Natural killer cell (primary cell): ENCODE measurements at regions not wholly inside any gene's neighbourhood (a gene's known extent, or its start where the extent isn't known, plus 50 kb on each side); places are given as distances from the start of the nearest gene placed in this dataset.

Experiments used
- ATAC-seq, 3 donors: fragments of 150-1000 bp in 2 of 3; fragments of 200-7000 bp in 1 of 3; cut with Tn5 transposase; 1 replicate in 1 of 3; 2 replicates in 2 of 3; pipeline ENCODE4 v1.10.0; 2021; ENCODE audit warnings: mild to moderate bottlenecking in 2 of 3, moderate library complexity in 2 of 3
- DNase-seq, 2 donors: peaks; one replicate each; pipeline versions ENCODE4 v3.0.0 to v3.0.0-alpha.2; 2013 to 2021; ENCODE audit warnings: mixed read lengths in 1 of 2
- H3K27ac ChIP-seq: one replicate; pipeline ENCODE4 v1.5.1; 2013; ENCODE audit warnings: mild to moderate bottlenecking, low read length
- H3K27me3 ChIP-seq: one replicate; pipeline ENCODE4 v1.6.1; 2013; ENCODE audit warnings: low read length; ENCODE audit not compliant: control insufficient read depth, insufficient read depth
- H3K36me3 ChIP-seq: one replicate; pipeline ENCODE4 v1.6.1; 2013; ENCODE audit warnings: low read length; ENCODE audit not compliant: control insufficient read depth, insufficient read depth
- H3K4me1 ChIP-seq: one replicate; pipeline ENCODE4 v1.6.1; 2013; ENCODE audit warnings: low read length; ENCODE audit not compliant: control insufficient read depth, insufficient read depth
- H3K4me3 ChIP-seq: one replicate; pipeline ENCODE4 v1.5.1; 2013; ENCODE audit warnings: low read length
- H3K9me3 ChIP-seq: one replicate; pipeline ENCODE4 v1.6.1; 2013; ENCODE audit warnings: low read length; ENCODE audit not compliant: control insufficient read depth, insufficient read depth
- H3K27ac Mint-ChIP-seq, 2 donors: one replicate each; pipeline ENCODE4 v1.8.0; 2022; ENCODE audit warnings: mild to moderate bottlenecking in 2 of 2, mixed read lengths in 2 of 2, moderate library complexity in 1 of 2
- H3K27me3 Mint-ChIP-seq, 2 donors: one replicate each; pipeline ENCODE4 v1.8.0; 2022; ENCODE audit warnings: low read depth in 2 of 2, mixed read lengths in 2 of 2
- H3K36me3 Mint-ChIP-seq: one replicate; pipeline ENCODE4 v1.8.0; 2022; ENCODE audit warnings: mixed read lengths
- H3K4me1 Mint-ChIP-seq, 2 donors: one replicate each; pipeline ENCODE4 v1.8.0; 2022; ENCODE audit warnings: mixed read lengths in 2 of 2
- H3K4me3 Mint-ChIP-seq: one replicate; pipeline ENCODE4 v1.8.0; 2022; ENCODE audit warnings: mild to moderate bottlenecking, moderate library complexity, mixed read lengths
- H3K9me3 Mint-ChIP-seq, 2 donors: one replicate each; pipeline ENCODE4 v1.8.0; 2022; ENCODE audit warnings: mixed read lengths in 2 of 2
- CTCF ChIP-seq: fragments of 200-600 bp; IDR thresholded peaks from one replicate; pipeline ENCODE4 v1.8.0; 2022; ENCODE audit warnings: antibody characterized with exemption
- WGBS: methylation state at CpG from one replicate; pipeline ENCODE4 v1.1.7; 2013; ENCODE audit warnings: missing lambda C conversion rate; ENCODE audit not compliant: insufficient coverage; 5-methylcytosine and 5-hydroxymethylcytosine counted together
- intact Hi-C: fragments of 100-400 bp; cut with micrococcal nuclease; formaldehyde crosslinking; loops from one replicate; pipeline ENCODE4 v1.14.2; 2022

- intact Hi-C loops: no loop called here
- Mint-ChIP-seq H3K27me3 (no peaks in the 10 kb centered on the region), H3K9me3 (peaks cover 9% of the 10 kb centered on the region in 2 donors), H3K36me3 (peaks cover 7% of the 10 kb centered on the region), H3K4me1 (no peaks in the 10 kb centered on the region), H3K27ac (no peak overlapping the region), H3K4me3 (no peak overlapping the region)
- Histone ChIP-seq H3K4me1 (no peaks in the 10 kb centered on the region), H3K4me3 (no peak overlapping the region), H3K27ac (no peak overlapping the region), H3K36me3 (no peaks in the 10 kb centered on the region), H3K9me3 (no peaks in the 10 kb centered on the region), H3K27me3 (no peaks in the 10 kb centered on the region)
- DNase-seq (no peak), ATAC-seq (no peak)
- 71% methylated on average over 4 of the region's 6 CpGs for WGBS
- no peak for TF ChIP-seq CTCF
These were observed 281.7 kb upstream of the PITX2 start for GRCh38 chr4:110904435-110905065.

GRCh38 chr4:110905367-110905766 is 282.5 kb upstream of the PITX2 start:
- Mint-ChIP-seq H3K36me3 (peaks cover 7% of the 10 kb centered on the region), H3K9me3 (peaks cover 11% of the 10 kb centered on the region in 2 donors), H3K27me3 (no peaks in the 10 kb centered on the region), H3K4me1 (no peaks in the 10 kb centered on the region), H3K4me3 (no peak overlapping the region), H3K27ac (no peak overlapping the region)
- no peak for ATAC-seq
- TF ChIP-seq CTCF: no peak
- no peak for DNase-seq
- Histone ChIP-seq H3K4me1 (no peaks in the 10 kb centered on the region), H3K36me3 (no peaks in the 10 kb centered on the region), H3K27ac (no peak overlapping the region), H3K4me3 (no peak overlapping the region), H3K9me3 (no peaks in the 10 kb centered on the region), H3K27me3 (no peaks in the 10 kb centered on the region)
- intact Hi-C loops: no loop called here

- no peak for TF ChIP-seq CTCF
- Histone ChIP-seq H3K27ac (no peak overlapping the region), H3K27me3 (no peaks in the 10 kb centered on the region), H3K36me3 (no peaks in the 10 kb centered on the region), H3K9me3 (peaks cover 2% of the 10 kb centered on the region), H3K4me3 (no peak overlapping the region), H3K4me1 (no peaks in the 10 kb centered on the region)
- ATAC-seq (no peak), DNase-seq (no peak)
- WGBS: no CpG with 5 or more reads among the region's 1 CpG
- Mint-ChIP-seq H3K9me3 (peaks cover 6 to 9% of the 10 kb centered on the region in 2 donors), H3K36me3 (peaks cover 7% of the 10 kb centered on the region), H3K27me3 (no peaks in the 10 kb centered on the region), H3K4me1 (no peaks in the 10 kb centered on the region), H3K4me3 (no peak overlapping the region), H3K27ac (no peak overlapping the region)
- intact Hi-C loops: no loop called here
These were observed 285.0 kb upstream of the PITX2 start for GRCh38 chr4:110907801-110908313.

- WGBS: 75% methylated on average over 2 of the region's 3 CpGs
- H3K36me3 Mint-ChIP-seq: no peaks in the 10 kb centered on the region
- Histone ChIP-seq H3K36me3 (no peaks in the 10 kb centered on the region), H3K4me1 (no peaks in the 10 kb centered on the region), H3K27me3 (no peaks in the 10 kb centered on the region), H3K27ac (no peak overlapping the region), H3K4me3 (no peak overlapping the region), H3K9me3 (peaks cover 2% of the 10 kb centered on the region)
- ATAC-seq: no peak
- H3K27me3 Mint-ChIP-seq: no peaks in the 10 kb centered on the region
- H3K4me3 Mint-ChIP-seq: no peak overlapping the region
- no peak overlapping the region for H3K27ac Mint-ChIP-seq
- intact Hi-C loops: no loop called here
- peaks cover 3 to 12% of the 10 kb centered on the region in 2 donors for H3K9me3 Mint-ChIP-seq
- TF ChIP-seq CTCF: no peak
- no peak for DNase-seq
- no peaks in the 10 kb centered on the region for H3K4me1 Mint-ChIP-seq
These were observed 291.9 kb upstream of the PITX2 start for GRCh38 chr4:110914791-110915190.
